Smooth muscle cell (in vitro differentiated cells): ENCODE measurements at regions not wholly inside any gene's neighbourhood (a gene's known extent, or its start where the extent isn't known, plus 50 kb on each side); places are given as distances from the start of the nearest gene placed in this dataset.
"Not testable (repeated sequence)": the region's sequence is repeated elsewhere in the genome, so short reads cannot be mapped to it uniquely, and the experiment has no call there.

Source experiments
- DNase-seq: peaks from one replicate; lab custom pipeline; 2025; ENCODE audit not compliant: unreplicated experiment; lab: John Stamatoyannopoulos, UW
- H2AFZ ChIP-seq: fragments of 200-600 bp; sonication (generic); 2 replicates; pipeline ENCODE4 v1.6.0; 2016; ENCODE audit warnings: antibody characterized with exemption, low read depth, mild to moderate bottlenecking
- H3F3A ChIP-seq: fragments of 200-600 bp; sonication (generic); 2 replicates; pipeline ENCODE4 v1.6.0; 2017; ENCODE audit warnings: antibody characterized with exemption, low read depth
- H3K27ac ChIP-seq: fragments of 200-600 bp; sonication (generic); 2 replicates; pipeline ENCODE4 v1.5.1; 2016; ENCODE audit warnings: low read depth, mild to moderate bottlenecking
- H3K27me3 ChIP-seq: fragments of 200-600 bp; sonication (generic); 2 replicates; pipeline ENCODE4 v1.6.1; 2016; ENCODE audit warnings: low read depth, mild to moderate bottlenecking
- H3K36me3 ChIP-seq: fragments of 200-600 bp; sonication (generic); 2 replicates; pipeline ENCODE4 v1.5.1; 2016; ENCODE audit warnings: low read depth
- H3K4me1 ChIP-seq: fragments of 200-600 bp; sonication (generic); 2 replicates; pipeline ENCODE4 v1.5.1; 2016; ENCODE audit warnings: low read depth
- H3K4me2 ChIP-seq: fragments of 200-600 bp; sonication (generic); 2 replicates; pipeline ENCODE4 v1.6.0; 2016; ENCODE audit warnings: mild to moderate bottlenecking
- H3K4me3 ChIP-seq: fragments of 200-600 bp; sonication (generic); 2 replicates; pipeline ENCODE4 v1.5.1; 2016; ENCODE audit warnings: mild to moderate bottlenecking
- H3K79me2 ChIP-seq: fragments of 200-600 bp; sonication (generic); 2 replicates; pipeline ENCODE4 v1.6.0; 2016; ENCODE audit warnings: low read depth, mild to moderate bottlenecking
- H3K9ac ChIP-seq: fragments of 200-600 bp; sonication (generic); 2 replicates; pipeline ENCODE4 v1.6.0; 2016; ENCODE audit warnings: low read depth
- H3K9me3 ChIP-seq: fragments of 200-600 bp; sonication (generic); replicated peaks from 2 replicates; pipeline ENCODE4 v1.5.1; 2016; ENCODE audit warnings: low read depth
- H4K20me1 ChIP-seq: fragments of 200-600 bp; sonication (generic); 2 replicates; pipeline ENCODE4 v1.6.0; 2016; ENCODE audit warnings: low read depth
- WGBS: methylation state at CpG from one replicate; pipeline ENCODE4 v1.1.7; 2016; ENCODE audit warnings: low lambda C conversion rate; 5-methylcytosine and 5-hydroxymethylcytosine counted together
- TF ChIP-seq, protein P1 (sequence below): fragments of 200-600 bp; sonication (generic); IDR thresholded peaks from 2 replicates; pipeline ENCODE4 v1.5.1; 2017; ENCODE audit warnings: borderline replicate concordance, mild to moderate bottlenecking, antibody characterized with exemption; ENCODE audit not compliant: insufficient read depth, poor library complexity, severe bottlenecking

DNA sequence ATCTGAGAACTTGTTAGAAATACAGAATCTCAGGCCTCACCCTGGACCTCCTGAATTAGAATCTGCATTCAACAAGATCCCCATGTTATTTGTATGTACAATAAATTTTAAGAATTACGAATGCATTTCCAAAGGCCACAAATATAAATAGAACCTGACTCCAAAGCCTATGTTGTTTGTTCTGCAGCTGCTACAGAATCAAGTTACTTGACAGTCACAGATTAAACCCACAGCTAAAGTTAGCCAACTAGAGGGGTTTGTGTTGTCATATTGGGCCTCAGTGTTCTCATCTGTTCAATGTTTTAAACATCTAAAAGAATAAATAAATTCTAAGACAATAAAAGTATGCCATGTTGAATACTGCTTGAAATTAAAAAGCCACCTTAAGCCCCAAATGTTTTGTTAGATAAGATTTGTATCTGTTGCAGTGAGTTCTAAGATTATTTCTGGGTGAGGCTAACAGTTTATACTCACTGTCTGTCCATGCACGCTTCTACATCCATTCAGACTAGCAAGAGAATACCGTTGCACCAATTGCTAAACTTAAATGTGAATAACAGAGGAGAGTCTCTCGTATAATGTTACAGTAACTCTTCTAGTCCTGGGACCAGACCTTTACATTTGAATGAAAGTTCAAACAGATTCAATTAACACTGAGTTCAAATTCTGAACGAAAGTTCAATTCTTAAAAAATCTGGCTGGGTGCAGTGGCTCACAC, 200.4 kb downstream of the MEMO1 start:
- Histone ChIP-seq H3K27ac (no peak overlapping the region), H3K27me3 (no peaks in the 10 kb centered on the region), H3K9me3 (no peaks in the 10 kb centered on the region), H3F3A (no peaks in the 10 kb centered on the region), H3K4me1 (no peaks in the 10 kb centered on the region), H4K20me1 (no peaks in the 10 kb centered on the region), H3K79me2 (no peaks in the 10 kb centered on the region), H3K4me2 (no peak overlapping the region), H3K4me3 (no peak overlapping the region), H2AFZ (no peak overlapping the region), H3K36me3 (no peaks in the 10 kb centered on the region), H3K9ac (no peak overlapping the region)
- TF ChIP-seq, protein P1, sequence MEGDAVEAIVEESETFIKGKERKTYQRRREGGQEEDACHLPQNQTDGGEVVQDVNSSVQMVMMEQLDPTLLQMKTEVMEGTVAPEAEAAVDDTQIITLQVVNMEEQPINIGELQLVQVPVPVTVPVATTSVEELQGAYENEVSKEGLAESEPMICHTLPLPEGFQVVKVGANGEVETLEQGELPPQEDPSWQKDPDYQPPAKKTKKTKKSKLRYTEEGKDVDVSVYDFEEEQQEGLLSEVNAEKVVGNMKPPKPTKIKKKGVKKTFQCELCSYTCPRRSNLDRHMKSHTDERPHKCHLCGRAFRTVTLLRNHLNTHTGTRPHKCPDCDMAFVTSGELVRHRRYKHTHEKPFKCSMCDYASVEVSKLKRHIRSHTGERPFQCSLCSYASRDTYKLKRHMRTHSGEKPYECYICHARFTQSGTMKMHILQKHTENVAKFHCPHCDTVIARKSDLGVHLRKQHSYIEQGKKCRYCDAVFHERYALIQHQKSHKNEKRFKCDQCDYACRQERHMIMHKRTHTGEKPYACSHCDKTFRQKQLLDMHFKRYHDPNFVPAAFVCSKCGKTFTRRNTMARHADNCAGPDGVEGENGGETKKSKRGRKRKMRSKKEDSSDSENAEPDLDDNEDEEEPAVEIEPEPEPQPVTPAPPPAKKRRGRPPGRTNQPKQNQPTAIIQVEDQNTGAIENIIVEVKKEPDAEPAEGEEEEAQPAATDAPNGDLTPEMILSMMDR: no peak
- no peak for DNase-seq
- 61% methylated on average over 5 of the region's 5 CpGs for WGBS

DNA sequence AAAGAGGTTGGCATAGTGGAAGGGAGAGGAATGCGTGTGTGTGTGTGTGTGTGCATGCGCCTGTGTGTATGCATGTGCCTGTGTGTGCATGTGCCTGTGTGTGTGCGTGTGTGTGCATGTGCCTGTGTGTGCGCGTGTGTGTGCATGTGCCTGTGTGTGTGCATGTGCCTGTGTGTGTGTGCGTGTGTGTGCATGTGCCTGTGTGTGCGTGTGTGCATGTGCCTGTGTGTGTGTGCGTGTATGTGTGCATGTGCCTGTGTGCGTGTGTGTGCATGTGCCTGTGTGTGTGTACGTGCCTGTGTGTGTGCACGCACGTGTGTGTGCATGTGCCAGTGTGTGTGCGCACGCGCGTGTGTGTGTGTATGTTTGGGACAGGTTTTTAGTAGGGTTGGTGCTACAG, 205.1 kb downstream of the MEMO1 start:
- no peak overlapping the region for H3K27ac ChIP-seq
- H3K36me3 ChIP-seq: no peaks in the 10 kb centered on the region
- H3K4me3 ChIP-seq: no peak overlapping the region
- no peak overlapping the region for H2AFZ ChIP-seq
- H3K4me2 ChIP-seq: no peak overlapping the region
- H4K20me1 ChIP-seq: no peaks in the 10 kb centered on the region
- H3K9me3 ChIP-seq: no peaks in the 10 kb centered on the region
- WGBS: 88% methylated on average over 15 of the region's 16 CpGs
- no peak for DNase-seq
- H3K79me2 ChIP-seq: no peaks in the 10 kb centered on the region
- H3K4me1 ChIP-seq: no peaks in the 10 kb centered on the region
- H3F3A ChIP-seq: no peaks in the 10 kb centered on the region
- no peak overlapping the region for H3K9ac ChIP-seq
- TF ChIP-seq, protein P1: no peak
- H3K27me3 ChIP-seq: no peaks in the 10 kb centered on the region

DNA sequence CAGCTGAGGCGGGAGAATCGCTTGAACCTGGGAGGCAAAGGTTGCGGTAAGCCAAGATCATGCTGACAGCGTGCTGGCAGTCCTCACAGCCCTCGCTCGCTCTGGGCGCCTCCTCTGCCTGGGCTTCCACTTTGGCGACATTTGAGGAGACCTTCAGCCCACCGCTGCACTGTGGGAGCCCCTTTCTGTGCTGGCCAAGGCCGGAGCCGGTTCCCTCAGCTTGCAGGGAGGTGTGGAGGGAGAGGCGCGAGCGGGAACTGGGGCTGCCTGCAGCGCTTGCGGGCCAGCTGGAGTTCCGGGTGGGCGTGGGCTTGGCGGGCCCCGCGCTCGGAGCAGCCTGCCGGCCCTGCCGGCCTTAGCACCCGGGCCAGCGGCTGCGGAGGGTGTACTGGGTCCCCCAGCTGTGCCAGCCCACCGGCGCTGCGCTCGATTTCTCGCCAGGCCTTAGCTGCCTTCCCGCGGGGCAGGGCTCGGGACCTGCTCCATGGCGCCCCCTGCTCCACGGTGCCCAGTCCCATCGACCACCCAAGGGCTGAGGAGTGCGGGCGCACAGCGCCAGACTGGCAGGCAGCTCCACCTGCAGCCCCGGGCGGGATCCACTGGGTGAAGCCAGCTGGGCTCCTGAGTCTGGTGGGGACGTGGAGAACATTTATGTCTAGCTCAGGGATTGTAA, 207.2 kb downstream of the MEMO1 start:
- DNase-seq, H3K4me2 ChIP-seq, H3K27ac ChIP-seq, H3K4me1 ChIP-seq, H3K27me3 ChIP-seq, H3K4me3 ChIP-seq, H2AFZ ChIP-seq, H3K9ac ChIP-seq, H3F3A ChIP-seq, H4K20me1 ChIP-seq, H3K9me3 ChIP-seq, H3K79me2 ChIP-seq, H3K36me3 ChIP-seq: not testable (repeated sequence)
- 98% methylated on average over 26 of the region's 44 CpGs for WGBS

DNA sequence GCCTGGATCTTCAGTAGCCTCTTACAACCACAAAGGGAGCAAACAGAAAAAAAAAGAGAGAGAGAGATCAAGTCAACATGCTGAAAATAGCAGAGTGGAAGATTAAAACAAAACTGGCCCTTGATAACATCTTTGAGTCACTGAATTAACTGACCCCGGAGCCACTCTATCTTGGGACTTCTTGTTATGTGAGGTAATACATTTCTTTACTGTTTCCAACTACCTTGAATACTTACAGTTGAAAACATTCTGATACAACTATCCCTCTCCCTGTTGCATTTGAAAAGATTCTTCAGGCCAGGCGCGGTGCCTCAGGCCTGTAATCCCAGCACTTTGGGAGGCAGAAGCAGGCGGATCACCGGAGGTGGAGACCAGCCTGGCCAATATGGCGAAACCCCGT, 208.1 kb downstream of the MEMO1 start:
- 88% methylated on average over 7 of the region's 7 CpGs for WGBS
- Histone ChIP-seq H3K4me3 (no peak overlapping the region), H3K4me1 (no peaks in the 10 kb centered on the region), H3K4me2 (no peak overlapping the region), H3K79me2 (no peaks in the 10 kb centered on the region), H3K9me3 (no peaks in the 10 kb centered on the region), H3K27ac (no peak overlapping the region), H2AFZ (no peak overlapping the region), H4K20me1 (no peaks in the 10 kb centered on the region), H3K27me3 (no peaks in the 10 kb centered on the region), H3K9ac (no peak overlapping the region), H3F3A (no peaks in the 10 kb centered on the region), H3K36me3 (no peaks in the 10 kb centered on the region)
- TF ChIP-seq, protein P1: no peak
- no peak for DNase-seq

DNA sequence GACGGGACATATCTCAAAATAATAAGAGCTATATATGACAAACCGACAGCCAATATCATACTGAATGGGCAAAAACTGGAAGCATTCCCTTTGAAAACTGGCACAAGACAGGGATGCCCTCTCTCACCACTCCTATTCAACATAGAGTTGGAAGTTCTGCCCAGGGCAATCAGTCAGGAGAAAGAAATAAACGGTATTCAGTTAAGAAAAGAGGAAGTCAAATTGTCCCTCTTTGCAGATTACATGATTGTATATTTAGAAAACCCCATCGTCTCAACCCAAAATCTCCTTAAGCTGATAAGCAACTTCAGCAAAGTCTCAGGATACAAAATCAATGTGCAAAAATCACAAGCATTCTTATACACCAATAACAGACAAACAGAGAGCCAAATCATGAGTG, 211.5 kb downstream of the MEMO1 start:
- H3K9ac ChIP-seq, H4K20me1 ChIP-seq, H3K9me3 ChIP-seq, H3K36me3 ChIP-seq, H3K27me3 ChIP-seq, H2AFZ ChIP-seq, H3K4me1 ChIP-seq, H3K4me2 ChIP-seq, H3K4me3 ChIP-seq, H3F3A ChIP-seq, H3K27ac ChIP-seq, DNase-seq, H3K79me2 ChIP-seq: not testable (repeated sequence)
- WGBS: 81% methylated on average over 4 of the region's 4 CpGs
